ENCODE measurements at regions not wholly inside any gene's neighbourhood (a gene's known extent, or its start where the extent isn't known, plus 50 kb on each side); places are given as distances from the start of the nearest gene placed in this dataset.

- DNase-seq: no peak
- Mint-ChIP-seq H3K27ac (no peak overlapping the region), H3K36me3 (ENCODE audit: insufficient read depth in 1 of 3, low read depth in 3 of 3) (peaks cover 4 to 24% (median 15%) of the 10 kb centered on the region in 3 experiments; a peak in 6 of 7 replicates), H3K4me1 (peaks cover 0 to 6% of the 10 kb centered on the region in 2 experiments; a peak in 1 of 4 replicates), H3K9me3 (peaks cover 25 to 27% of the 10 kb centered on the region in 2 experiments), H3K4me3 (no peak overlapping the region), H3K27me3 (ENCODE audit: low read depth) (peaks cover 72% of the 10 kb centered on the region)
- Histone ChIP-seq H2AK5ac (ENCODE audit: insufficient read length, low read length) (no peak overlapping the region), H4K20me1 (ENCODE audit: control insufficient read depth, insufficient read depth, insufficient read length) (no peaks in the 10 kb centered on the region), H3K9me3 (ENCODE audit: control insufficient read depth, low read depth, low read length) (peaks cover 6% of the 10 kb centered on the region), H2BK5ac (ENCODE audit: insufficient read length, low read length) (no peak overlapping the region), H3K56ac (ENCODE audit: insufficient read length, low read depth, low read length) (no peak overlapping the region), H3K18ac (ENCODE audit: insufficient read length, low read depth, low read length) (no peak overlapping the region), H4K8ac (replicated peaks; ENCODE audit: insufficient read length, low read depth, low read length) (no peak overlapping the region), H3K4me1 (ENCODE audit: insufficient read depth, low read length) (no peaks in the 10 kb centered on the region), H3K9ac (ENCODE audit: extremely low read depth, insufficient read length, low read length) (no peak overlapping the region), H4K91ac (ENCODE audit: insufficient read length, low read depth, low read length) (no peak overlapping the region), H3K14ac (ENCODE audit: insufficient read depth, low read length) (no peak overlapping the region), H3K79me2 (ENCODE audit: insufficient read depth, low read length) (no peaks in the 10 kb centered on the region), H2BK120ac (ENCODE audit: low read depth, low read length, poor library complexity, severe bottlenecking) (no peak overlapping the region), H2AFZ (ENCODE audit: low read length) (no peak overlapping the region), H4K5ac (ENCODE audit: insufficient read length, low read depth, low read length) (no peak overlapping the region), H3K27ac (ENCODE audit: insufficient read length, low read depth, low read length) (no peak overlapping the region), H3K27me3 (ENCODE audit: insufficient read depth, low read length) (no peaks in the 10 kb centered on the region; the same call in 1 of the 2 replicates), H2BK20ac (ENCODE audit: low read depth, low read length, poor library complexity, severe bottlenecking) (no peak overlapping the region), H3K79me1 (ENCODE audit: insufficient read depth, low read depth, low read length, poor library complexity, severe bottlenecking) (no peaks in the 10 kb centered on the region), H2BK12ac (ENCODE audit: insufficient read length, low read depth, low read length) (no peak overlapping the region), H3K23ac (ENCODE audit: insufficient read length, low read depth, low read length) (no peak overlapping the region), H3T11ph (ENCODE audit: low read length) (no peak overlapping the region), H3K23me2 (ENCODE audit: insufficient read length, low read depth, low read length, poor library complexity, severe bottlenecking) (no peaks in the 10 kb centered on the region), H3K4ac (ENCODE audit: low read depth, low read length) (no peak overlapping the region), H2BK15ac (ENCODE audit: low read depth, low read length) (no peak overlapping the region), H3K4me2 (ENCODE audit: insufficient read depth, insufficient read length, low read length) (no peak overlapping the region)
- TF ChIP-seq, protein P1, sequence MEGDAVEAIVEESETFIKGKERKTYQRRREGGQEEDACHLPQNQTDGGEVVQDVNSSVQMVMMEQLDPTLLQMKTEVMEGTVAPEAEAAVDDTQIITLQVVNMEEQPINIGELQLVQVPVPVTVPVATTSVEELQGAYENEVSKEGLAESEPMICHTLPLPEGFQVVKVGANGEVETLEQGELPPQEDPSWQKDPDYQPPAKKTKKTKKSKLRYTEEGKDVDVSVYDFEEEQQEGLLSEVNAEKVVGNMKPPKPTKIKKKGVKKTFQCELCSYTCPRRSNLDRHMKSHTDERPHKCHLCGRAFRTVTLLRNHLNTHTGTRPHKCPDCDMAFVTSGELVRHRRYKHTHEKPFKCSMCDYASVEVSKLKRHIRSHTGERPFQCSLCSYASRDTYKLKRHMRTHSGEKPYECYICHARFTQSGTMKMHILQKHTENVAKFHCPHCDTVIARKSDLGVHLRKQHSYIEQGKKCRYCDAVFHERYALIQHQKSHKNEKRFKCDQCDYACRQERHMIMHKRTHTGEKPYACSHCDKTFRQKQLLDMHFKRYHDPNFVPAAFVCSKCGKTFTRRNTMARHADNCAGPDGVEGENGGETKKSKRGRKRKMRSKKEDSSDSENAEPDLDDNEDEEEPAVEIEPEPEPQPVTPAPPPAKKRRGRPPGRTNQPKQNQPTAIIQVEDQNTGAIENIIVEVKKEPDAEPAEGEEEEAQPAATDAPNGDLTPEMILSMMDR (conservative IDR thresholded peaks at IDR 0.05): no peak
- no CpG with 5 or more reads among the region's 10 CpGs for WGBS (ENCODE audit: extremely low coverage, insufficient read length, low lambda C conversion rate)
These were observed 135.7 kb downstream of the DNAJB6 start for GRCh38 chr7:157472311-157473050.

All from H9 (cell line).